ENCODE measurements at regions not wholly inside any gene's neighbourhood (a gene's known extent, or its start where the extent isn't known, plus 50 kb on each side); places are given as distances from the start of the nearest gene placed in this dataset.

DNA sequence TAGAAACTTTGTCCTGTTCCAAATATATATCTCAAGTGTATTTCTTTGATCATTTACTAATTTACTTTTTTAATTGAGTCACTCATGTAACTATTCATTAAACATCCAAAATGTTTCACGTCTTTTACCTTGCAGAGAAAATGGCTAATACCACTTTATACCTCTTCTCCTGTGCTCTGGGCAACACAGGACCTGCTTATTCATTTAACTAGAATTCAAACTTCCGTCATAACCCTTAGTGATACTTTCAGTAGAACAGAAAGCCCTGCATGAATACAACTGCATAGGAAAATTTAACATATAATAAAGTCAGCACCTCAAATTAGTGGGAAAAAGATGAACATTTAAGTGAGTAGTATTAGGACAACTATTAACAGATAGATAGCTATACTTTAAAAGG lies 205.2 kb downstream of the MREG start:
- TF ChIP-seq, protein P1, sequence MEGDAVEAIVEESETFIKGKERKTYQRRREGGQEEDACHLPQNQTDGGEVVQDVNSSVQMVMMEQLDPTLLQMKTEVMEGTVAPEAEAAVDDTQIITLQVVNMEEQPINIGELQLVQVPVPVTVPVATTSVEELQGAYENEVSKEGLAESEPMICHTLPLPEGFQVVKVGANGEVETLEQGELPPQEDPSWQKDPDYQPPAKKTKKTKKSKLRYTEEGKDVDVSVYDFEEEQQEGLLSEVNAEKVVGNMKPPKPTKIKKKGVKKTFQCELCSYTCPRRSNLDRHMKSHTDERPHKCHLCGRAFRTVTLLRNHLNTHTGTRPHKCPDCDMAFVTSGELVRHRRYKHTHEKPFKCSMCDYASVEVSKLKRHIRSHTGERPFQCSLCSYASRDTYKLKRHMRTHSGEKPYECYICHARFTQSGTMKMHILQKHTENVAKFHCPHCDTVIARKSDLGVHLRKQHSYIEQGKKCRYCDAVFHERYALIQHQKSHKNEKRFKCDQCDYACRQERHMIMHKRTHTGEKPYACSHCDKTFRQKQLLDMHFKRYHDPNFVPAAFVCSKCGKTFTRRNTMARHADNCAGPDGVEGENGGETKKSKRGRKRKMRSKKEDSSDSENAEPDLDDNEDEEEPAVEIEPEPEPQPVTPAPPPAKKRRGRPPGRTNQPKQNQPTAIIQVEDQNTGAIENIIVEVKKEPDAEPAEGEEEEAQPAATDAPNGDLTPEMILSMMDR (IDR thresholded peaks at IDR 0.05), result no peak
- TF ChIP-seq POLR2AphosphoS5 (IDR thresholded peaks at IDR 0.05), result no peak
- no peak for TF ChIP-seq POLR2A (IDR thresholded peaks at IDR 0.05)
